GM23338 (cell line): ENCODE measurements at regions not wholly inside any gene's neighbourhood (a gene's known extent, or its start where the extent isn't known, plus 50 kb on each side); places are given as distances from the start of the nearest gene placed in this dataset.

Source experiments
- EZH2 ChIP-seq: fragments of 200-600 bp; sonication (generic); IDR thresholded peaks from one replicate; pipeline ENCODE4 v1.8.0; 2017; ENCODE audit warnings: antibody characterized with exemption, mild to moderate bottlenecking, low read depth; ENCODE audit not compliant: unreplicated experiment
- EZH2phosphoT487 ChIP-seq: fragments of 200-600 bp; sonication (generic); IDR thresholded peaks from one replicate; pipeline ENCODE4 v1.8.1; 2018; ENCODE audit warnings: antibody characterized with exemption; ENCODE audit not compliant: unreplicated experiment
- JUNB ChIP-seq: IDR thresholded peaks from one replicate; pipeline ENCODE4 v1.6.1; 2016; ENCODE audit warnings: antibody characterized with exemption; ENCODE audit not compliant: unreplicated experiment
- NANOG ChIP-seq: IDR thresholded peaks from 2 replicates; pipeline ENCODE4 v1.6.1; 2016; ENCODE audit warnings: antibody characterized with exemption, borderline replicate concordance
- POLR2AphosphoS5 ChIP-seq: IDR thresholded peaks from 2 replicates; pipeline ENCODE4 v1.6.1; 2016; ENCODE audit warnings: antibody characterized with exemption, low read depth
- ZNF114 ChIP-seq: fragments of 250-450 bp; sonication (Bioruptor Pico); IDR thresholded peaks from 2 replicates; pipeline ENCODE4 v1.5.0; 2020; ENCODE audit warnings: mild to moderate bottlenecking, moderate library complexity
- ZNF331 ChIP-seq: fragments of 250-450 bp; sonication (Bioruptor Pico); IDR thresholded peaks from 2 replicates; pipeline ENCODE4 v1.5.0; 2020; ENCODE audit warnings: low read depth, mild to moderate bottlenecking, moderate library complexity
- TF ChIP-seq, protein P1 (sequence below), 2 experiments: fragments of 200-600 bp in 1 of 2; sonication (generic) in 1 of 2; conservative IDR thresholded peaks; 2 replicates each; pipeline versions ENCODE4 v1.5.1 to v1.6.1; 2016 to 2017; ENCODE audit warnings: antibody characterized with exemption in 2 of 2, low read depth in 2 of 2, mild to moderate bottlenecking in 2 of 2, moderate library complexity in 1 of 2
- TF ChIP-seq, protein P2 (sequence below): IDR thresholded peaks from one replicate; pipeline ENCODE4 v1.6.1; 2018; ENCODE audit warnings: antibody characterized with exemption; ENCODE audit not compliant: unreplicated experiment

DNA sequence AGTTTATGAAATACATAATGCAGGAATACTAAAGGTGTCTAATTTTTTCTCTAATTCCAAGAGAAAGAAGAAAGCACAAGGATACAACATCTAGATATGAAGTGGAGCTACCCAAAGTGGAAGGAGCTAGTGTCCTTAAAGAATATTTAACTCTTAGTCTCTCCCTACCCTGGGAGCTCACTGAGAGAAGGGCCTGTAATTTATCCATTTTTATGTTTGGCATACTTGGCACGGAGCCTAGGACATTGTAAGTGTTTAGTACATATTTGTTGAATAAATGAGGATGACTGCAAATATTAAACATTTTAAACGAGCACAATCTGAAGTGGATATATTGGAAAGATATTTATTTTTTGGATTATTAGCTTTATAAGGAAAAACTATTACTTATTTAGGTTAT is 674.8 kb downstream of the IQCM start:
- TF ChIP-seq, protein P1, sequence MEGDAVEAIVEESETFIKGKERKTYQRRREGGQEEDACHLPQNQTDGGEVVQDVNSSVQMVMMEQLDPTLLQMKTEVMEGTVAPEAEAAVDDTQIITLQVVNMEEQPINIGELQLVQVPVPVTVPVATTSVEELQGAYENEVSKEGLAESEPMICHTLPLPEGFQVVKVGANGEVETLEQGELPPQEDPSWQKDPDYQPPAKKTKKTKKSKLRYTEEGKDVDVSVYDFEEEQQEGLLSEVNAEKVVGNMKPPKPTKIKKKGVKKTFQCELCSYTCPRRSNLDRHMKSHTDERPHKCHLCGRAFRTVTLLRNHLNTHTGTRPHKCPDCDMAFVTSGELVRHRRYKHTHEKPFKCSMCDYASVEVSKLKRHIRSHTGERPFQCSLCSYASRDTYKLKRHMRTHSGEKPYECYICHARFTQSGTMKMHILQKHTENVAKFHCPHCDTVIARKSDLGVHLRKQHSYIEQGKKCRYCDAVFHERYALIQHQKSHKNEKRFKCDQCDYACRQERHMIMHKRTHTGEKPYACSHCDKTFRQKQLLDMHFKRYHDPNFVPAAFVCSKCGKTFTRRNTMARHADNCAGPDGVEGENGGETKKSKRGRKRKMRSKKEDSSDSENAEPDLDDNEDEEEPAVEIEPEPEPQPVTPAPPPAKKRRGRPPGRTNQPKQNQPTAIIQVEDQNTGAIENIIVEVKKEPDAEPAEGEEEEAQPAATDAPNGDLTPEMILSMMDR (conservative IDR thresholded peaks at IDR 0.05; ENCODE audit: low read depth in 2 of 2), result no peak
- TF ChIP-seq EZH2phosphoT487 (no peak), POLR2AphosphoS5 (no peak), ZNF331 (CRISPR knock-in tag) (no peak), JUNB (no peak), ZNF114 (CRISPR knock-in tag) (no peak), EZH2 (no peak), NANOG (no peak)
- TF ChIP-seq, protein P2, sequence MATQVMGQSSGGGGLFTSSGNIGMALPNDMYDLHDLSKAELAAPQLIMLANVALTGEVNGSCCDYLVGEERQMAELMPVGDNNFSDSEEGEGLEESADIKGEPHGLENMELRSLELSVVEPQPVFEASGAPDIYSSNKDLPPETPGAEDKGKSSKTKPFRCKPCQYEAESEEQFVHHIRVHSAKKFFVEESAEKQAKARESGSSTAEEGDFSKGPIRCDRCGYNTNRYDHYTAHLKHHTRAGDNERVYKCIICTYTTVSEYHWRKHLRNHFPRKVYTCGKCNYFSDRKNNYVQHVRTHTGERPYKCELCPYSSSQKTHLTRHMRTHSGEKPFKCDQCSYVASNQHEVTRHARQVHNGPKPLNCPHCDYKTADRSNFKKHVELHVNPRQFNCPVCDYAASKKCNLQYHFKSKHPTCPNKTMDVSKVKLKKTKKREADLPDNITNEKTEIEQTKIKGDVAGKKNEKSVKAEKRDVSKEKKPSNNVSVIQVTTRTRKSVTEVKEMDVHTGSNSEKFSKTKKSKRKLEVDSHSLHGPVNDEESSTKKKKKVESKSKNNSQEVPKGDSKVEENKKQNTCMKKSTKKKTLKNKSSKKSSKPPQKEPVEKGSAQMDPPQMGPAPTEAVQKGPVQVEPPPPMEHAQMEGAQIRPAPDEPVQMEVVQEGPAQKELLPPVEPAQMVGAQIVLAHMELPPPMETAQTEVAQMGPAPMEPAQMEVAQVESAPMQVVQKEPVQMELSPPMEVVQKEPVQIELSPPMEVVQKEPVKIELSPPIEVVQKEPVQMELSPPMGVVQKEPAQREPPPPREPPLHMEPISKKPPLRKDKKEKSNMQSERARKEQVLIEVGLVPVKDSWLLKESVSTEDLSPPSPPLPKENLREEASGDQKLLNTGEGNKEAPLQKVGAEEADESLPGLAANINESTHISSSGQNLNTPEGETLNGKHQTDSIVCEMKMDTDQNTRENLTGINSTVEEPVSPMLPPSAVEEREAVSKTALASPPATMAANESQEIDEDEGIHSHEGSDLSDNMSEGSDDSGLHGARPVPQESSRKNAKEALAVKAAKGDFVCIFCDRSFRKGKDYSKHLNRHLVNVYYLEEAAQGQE, result no peak
